ENCODE measurements at regions not wholly inside any gene's neighbourhood (a gene's known extent, or its start where the extent isn't known, plus 50 kb on each side); places are given as distances from the start of the nearest gene placed in this dataset.

GRCh38 chr5:56529666-56530430 lies 285.5 kb upstream of the MAP3K1 start (continued):
- no peak for TF ChIP-seq ZNF710 (CRISPR knock-in tag; IDR thresholded peaks at IDR 0.05; ENCODE audit: borderline replicate concordance)
- no peak for TF ChIP-seq ZNF841 (CRISPR knock-in tag; IDR thresholded peaks at IDR 0.05; ENCODE audit: borderline replicate concordance)
- TF ChIP-seq SMARCC2 (IDR thresholded peaks at IDR 0.05), result no peak

GRCh38 chr5:56527174-56527573 lies 288.2 kb upstream of the MAP3K1 start:
- in situ Hi-C loops (cut with HindIII; ENCODE audit: extremely low pct_ligation_motif_present, low pct_unique_long_range_greater_than_20kb), result no loop called here
- Histone ChIP-seq H3K4me2 (ENCODE audit: low read depth, low read length) (no peak overlapping the region), H3K4me3 (replicated peaks in 1 of 3; ENCODE audit: insufficient read depth in 1 of 3, low read depth in 2 of 3, low read length in 3 of 3) (no peak overlapping the region), H3K4me1 (ENCODE audit: insufficient read depth, low read length) (peaks cover 18% of the 10 kb centered on the region), H3K9me3 (ENCODE audit: low read length) (no peaks in the 10 kb centered on the region), H3K79me2 (ENCODE audit: insufficient read depth, low read length) (no peaks in the 10 kb centered on the region), H3K27me3 (ENCODE audit: control insufficient read depth in 1 of 2, insufficient read depth in 2 of 2, low read length in 2 of 2) (no peaks in the 10 kb centered on the region), H4K20me1 (ENCODE audit: insufficient read depth, low read length) (no peaks in the 10 kb centered on the region), H3K9ac (ENCODE audit: insufficient read depth, low read depth, low read length) (no peak overlapping the region), H3K36me3 (replicated peaks in 1 of 2; ENCODE audit: control insufficient read depth in 1 of 2, insufficient read depth in 2 of 2, low read length in 2 of 2) (no peaks in the 10 kb centered on the region), H2AFZ (ENCODE audit: low read length) (no peak overlapping the region), H3K27ac (ENCODE audit: extremely low read length, insufficient read depth, low read length) (no peak overlapping the region)
- no peak for FAIRE-seq
- POLR2A ChIA-PET, result no interaction called here
- ATAC-seq, result no peak
- intact Hi-C loops (cut with micrococcal nuclease; ENCODE audit: unreplicated experiment), result no loop called here
- DNase-seq (ENCODE audit: low spot score), result no peak
- CTCF ChIA-PET (ENCODE audit: low intra/inter-chr PET ratio, low total read pairs), result no interaction called here
- WGBS (ENCODE audit: low lambda C conversion rate), result 65% methylated on average over 4 of the region's 4 CpGs
- BruUV-seq (replicated peaks), result no TSS peak
- TF ChIP-seq PRDM4 (CRISPR knock-in tag; IDR thresholded peaks at IDR 0.05; ENCODE audit: borderline replicate concordance) (no peak), ZNF790 (CRISPR knock-in tag; IDR thresholded peaks at IDR 0.05; ENCODE audit: borderline replicate concordance) (no peak), ZNF543 (CRISPR knock-in tag; IDR thresholded peaks at IDR 0.05) (no peak), FOXM1 (CRISPR knock-in tag; IDR thresholded peaks at IDR 0.05) (no peak), ZFP82 (CRISPR knock-in tag; IDR thresholded peaks at IDR 0.05; ENCODE audit: borderline replicate concordance) (no peak), ZNF224 (CRISPR knock-in tag; IDR thresholded peaks at IDR 0.05) (no peak), ZNF30 (CRISPR knock-in tag; IDR thresholded peaks at IDR 0.05) (no peak), THAP11 (CRISPR knock-in tag; IDR thresholded peaks at IDR 0.05) (no peak), ARNT (IDR thresholded peaks at IDR 0.05) (no peak), NFKBIZ (CRISPR knock-in tag; IDR thresholded peaks at IDR 0.05) (no peak), MBNL3 (CRISPR knock-in tag; conservative IDR thresholded peaks at IDR 0.05) (no peak), SIX1 (CRISPR knock-in tag; IDR thresholded peaks at IDR 0.05; ENCODE audit: borderline replicate concordance) (no peak)

All from HepG2 (cell line).